BLaER1 treated with 17β-estradiol and CSF1 and Interleukin-3, amounts not matched to agents 10 nM and 100 nM (cell line): ENCODE measurements at regions not wholly inside any gene's neighbourhood (a gene's known extent, or its start where the extent isn't known, plus 50 kb on each side); places are given as distances from the start of the nearest gene placed in this dataset.

Experiments used
- H3K27ac ChIP-seq, 11 experiments: shearing (Covaris generic); formaldehyde crosslinking; 2 replicates each; pipeline ENCODE4 v1.8.1; 2022
- H3K27me3 ChIP-seq, 11 experiments: shearing (Covaris generic); formaldehyde crosslinking; 2 replicates each; pipeline ENCODE4 v1.8.1; 2022
- H3K36me3 ChIP-seq, 11 experiments: shearing (Covaris generic); formaldehyde crosslinking; 2 replicates each; pipeline ENCODE4 v1.8.1; 2022
- H3K4me1 ChIP-seq, 10 experiments: shearing (Covaris generic); formaldehyde crosslinking; 2 replicates each; pipeline ENCODE4 v1.8.1; 2022
- H3K4me2 ChIP-seq, 11 experiments: shearing (Covaris generic); formaldehyde crosslinking; 2 replicates each; pipeline ENCODE4 v1.8.1; 2022
- H3K4me3 ChIP-seq, 10 experiments: shearing (Covaris generic); formaldehyde crosslinking; 2 replicates each; pipeline ENCODE4 v1.8.1; 2022
- H3K9ac ChIP-seq, 11 experiments: shearing (Covaris generic); formaldehyde crosslinking; 2 replicates each; pipeline ENCODE4 v1.8.1; 2022
- H3K9me3 ChIP-seq, 11 experiments: shearing (Covaris generic); formaldehyde crosslinking; replicated peaks in 1 of 11; 2 replicates each; pipeline ENCODE4 v1.8.1; 2022
- H4K20me1 ChIP-seq, 11 experiments: shearing (Covaris generic); formaldehyde crosslinking; 2 replicates each; pipeline ENCODE4 v1.8.1; 2022
- Cebpa-rat ChIP-seq, 11 experiments: shearing (Covaris generic); IDR thresholded peaks; 2 replicates each; pipeline ENCODE4 v1.8.1; 2022

DNA sequence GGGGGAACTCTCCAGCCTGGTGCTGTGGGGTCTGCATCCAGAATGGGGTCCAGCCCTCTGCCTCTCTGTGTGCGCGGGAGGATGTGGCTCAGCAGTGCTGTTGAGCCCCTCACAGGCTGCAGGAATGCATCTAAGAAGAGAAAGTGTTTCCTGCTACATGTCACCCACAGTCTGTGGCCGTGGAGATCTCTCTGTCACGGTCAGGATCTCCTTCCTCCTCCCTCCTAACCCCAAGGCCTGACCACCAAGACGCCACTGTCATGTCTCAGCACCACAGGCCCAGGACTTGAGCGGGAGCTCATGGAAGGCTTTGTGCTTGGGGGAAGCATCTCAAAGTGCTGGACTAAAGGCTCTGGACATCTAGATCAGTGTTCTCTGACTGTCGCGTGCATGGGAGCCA is 90.1 kb downstream of the SREK1 start:
- H3K4me2 ChIP-seq: peak overlapping the region in 1 of 11 experiments; percentile 35; a peak in 2 of 22 replicates
- H4K20me1 ChIP-seq: no peaks in the 10 kb centered on the region
- no peak overlapping the region for H3K4me3 ChIP-seq
- H3K9me3 ChIP-seq: peaks cover 0 to 3% (median 0%) of the 10 kb centered on the region in 11 experiments; a peak in 2 of 22 replicates
- no peaks in the 10 kb centered on the region for H3K27me3 ChIP-seq
- H3K9ac ChIP-seq: no peak overlapping the region
- H3K27ac ChIP-seq: no peak overlapping the region
- no peak for TF ChIP-seq Cebpa-rat (IDR thresholded peaks at IDR 0.05)
- H3K4me1 ChIP-seq: peaks cover 0 to 19% (median 6%) of the 10 kb centered on the region in 10 experiments; a peak in 11 of 20 replicates
- no peaks in the 10 kb centered on the region for H3K36me3 ChIP-seq

DNA sequence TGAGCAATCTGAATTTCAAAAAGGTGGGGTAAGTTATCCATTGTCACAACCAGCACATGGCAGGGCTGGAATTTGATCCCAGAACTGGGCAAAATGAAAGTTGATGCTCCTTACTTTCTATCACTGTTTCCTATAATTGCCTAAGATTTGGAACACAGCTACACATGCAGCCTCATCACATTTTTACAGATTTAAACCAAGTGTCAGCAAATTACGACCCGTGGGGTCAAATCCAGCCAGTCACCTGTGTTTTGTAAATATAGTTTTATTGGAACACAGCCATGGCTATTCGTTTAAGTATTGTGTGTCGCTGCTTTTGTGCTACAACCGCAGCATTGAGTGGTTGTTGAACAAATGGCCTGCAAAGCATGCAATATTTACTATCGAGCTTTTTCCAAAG is 94.3 kb downstream of the SREK1 start:
- TF ChIP-seq Cebpa-rat (IDR thresholded peaks at IDR 0.05): no peak
- Histone ChIP-seq H3K27ac (no peak overlapping the region), H3K27me3 (no peaks in the 10 kb centered on the region), H3K4me3 (no peak overlapping the region), H3K9me3 (no peaks in the 10 kb centered on the region), H3K4me2 (no peak overlapping the region), H3K36me3 (no peaks in the 10 kb centered on the region), H3K9ac (no peak overlapping the region), H3K4me1 (peaks cover 0 to 18% (median 6%) of the 10 kb centered on the region in 10 experiments; a peak in 11 of 20 replicates), H4K20me1 (no peaks in the 10 kb centered on the region)

DNA sequence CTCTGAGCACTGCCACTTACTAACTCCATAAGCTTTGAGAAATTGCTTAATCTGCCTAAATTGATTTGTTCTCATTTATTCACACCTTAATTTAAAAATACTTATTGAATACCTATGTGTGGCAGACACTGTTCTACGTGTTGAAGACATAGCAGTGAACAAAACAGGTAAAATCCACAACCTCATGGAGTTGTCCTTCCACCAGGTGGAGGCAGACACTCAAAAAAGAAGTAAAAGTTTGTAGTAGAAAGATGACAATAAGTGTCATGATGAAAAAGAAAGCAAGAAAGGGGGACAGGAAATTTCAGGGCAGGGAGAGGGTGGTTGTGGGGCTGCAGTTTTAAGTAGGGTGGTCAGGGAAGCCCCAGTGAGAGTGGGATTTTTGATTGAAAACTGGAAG is 94.9 kb downstream of the SREK1 start:
- H3K9ac ChIP-seq: no peak overlapping the region
- peaks cover 0 to 17% (median 6%) of the 10 kb centered on the region in 10 experiments; a peak in 11 of 20 replicates for H3K4me1 ChIP-seq
- no peaks in the 10 kb centered on the region for H3K27me3 ChIP-seq
- H3K9me3 ChIP-seq: no peaks in the 10 kb centered on the region
- no peak for TF ChIP-seq Cebpa-rat (IDR thresholded peaks at IDR 0.05)
- H3K36me3 ChIP-seq: no peaks in the 10 kb centered on the region
- no peak overlapping the region for H3K4me2 ChIP-seq
- H3K4me3 ChIP-seq: no peak overlapping the region
- no peak overlapping the region for H3K27ac ChIP-seq
- no peaks in the 10 kb centered on the region for H4K20me1 ChIP-seq

DNA sequence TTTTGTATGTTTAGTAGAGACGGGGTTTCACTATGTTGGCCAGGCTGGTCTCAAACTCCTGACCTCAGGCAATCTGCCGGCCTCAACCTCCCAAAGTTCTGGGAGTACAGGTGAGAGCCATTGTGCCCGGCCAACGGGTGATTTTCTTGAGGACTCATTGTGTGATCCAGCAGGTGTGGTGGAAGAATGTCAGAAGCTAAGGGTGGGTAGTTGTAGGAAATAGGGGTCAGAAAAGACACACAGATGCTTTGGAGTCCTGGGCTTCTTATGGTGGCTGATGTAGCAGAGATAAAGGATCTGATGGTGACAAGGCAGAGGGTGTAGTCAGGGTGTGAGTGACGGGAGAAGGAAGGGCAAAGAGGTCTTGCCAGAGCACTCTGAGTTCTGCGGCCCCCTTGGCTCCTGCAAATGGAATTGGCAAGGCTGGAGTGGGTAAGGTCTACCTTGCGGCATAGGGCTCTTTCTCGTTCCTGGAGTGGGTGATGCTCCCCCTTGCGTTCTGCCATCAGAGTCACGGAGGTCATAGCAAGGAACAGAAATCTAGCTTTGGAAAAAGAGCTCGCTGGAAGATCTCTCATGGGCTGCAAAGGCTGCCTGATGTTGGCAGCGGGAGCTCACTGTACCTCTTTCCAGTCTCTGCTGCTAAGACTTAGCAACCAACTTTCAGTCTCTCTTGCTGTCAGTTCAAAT is 97.2 kb downstream of the SREK1 start:
- no peak overlapping the region for H3K27ac ChIP-seq
- H3K4me1 ChIP-seq: no peaks in the 10 kb centered on the region
- H4K20me1 ChIP-seq: no peaks in the 10 kb centered on the region
- no peak overlapping the region for H3K4me3 ChIP-seq
- no peak overlapping the region for H3K4me2 ChIP-seq
- TF ChIP-seq Cebpa-rat (IDR thresholded peaks at IDR 0.05): no peak
- H3K9me3 ChIP-seq: peaks cover 0 to 16% (median 0%) of the 10 kb centered on the region in 11 experiments; a peak in 6 of 22 replicates
- H3K27me3 ChIP-seq: no peaks in the 10 kb centered on the region
- no peak overlapping the region for H3K9ac ChIP-seq
- no peaks in the 10 kb centered on the region for H3K36me3 ChIP-seq

DNA sequence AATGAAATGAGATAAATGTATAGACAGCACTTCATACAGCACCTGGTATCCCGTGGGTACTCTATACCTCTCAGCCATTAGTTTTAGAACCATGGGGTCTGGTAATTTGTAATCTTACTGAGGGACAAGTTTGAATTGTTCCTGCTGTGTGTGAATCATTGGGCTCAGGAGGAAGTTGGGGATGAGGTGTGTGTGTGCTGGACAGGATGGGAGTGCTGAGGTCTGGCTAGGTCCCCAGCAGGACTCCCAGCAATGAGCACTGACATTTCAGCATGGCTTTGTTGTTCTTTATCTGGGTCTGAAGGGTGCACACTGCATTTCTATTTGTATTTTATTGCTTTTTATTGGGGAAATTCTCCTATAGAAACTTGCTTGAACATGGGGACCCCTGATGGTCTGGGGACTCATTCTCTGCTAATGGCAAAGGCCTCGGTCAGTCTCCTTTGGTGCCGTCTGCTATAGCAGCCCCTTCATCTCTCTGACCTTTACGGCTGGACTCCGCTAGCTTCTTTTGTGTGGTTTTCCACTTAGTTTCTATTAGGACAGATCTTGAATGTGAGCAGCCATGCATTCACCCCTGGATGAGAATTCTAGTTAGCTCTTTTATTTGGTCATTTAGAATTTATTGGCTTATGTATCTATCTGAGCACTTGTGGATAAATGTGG is 98.1 kb downstream of the SREK1 start:
- H3K36me3 ChIP-seq: no peaks in the 10 kb centered on the region
- no peak overlapping the region for H3K9ac ChIP-seq
- H4K20me1 ChIP-seq: no peaks in the 10 kb centered on the region
- H3K9me3 ChIP-seq: peaks cover 0 to 16% (median 0%) of the 10 kb centered on the region in 11 experiments; a peak in 6 of 22 replicates
- H3K4me1 ChIP-seq: peaks cover 0 to 2% (median 0%) of the 10 kb centered on the region in 10 experiments; a peak in 1 of 20 replicates
- no peak overlapping the region for H3K27ac ChIP-seq
- H3K4me3 ChIP-seq: no peak overlapping the region
- H3K4me2 ChIP-seq: no peak overlapping the region
- TF ChIP-seq Cebpa-rat (IDR thresholded peaks at IDR 0.05): no peak
- no peaks in the 10 kb centered on the region for H3K27me3 ChIP-seq

DNA sequence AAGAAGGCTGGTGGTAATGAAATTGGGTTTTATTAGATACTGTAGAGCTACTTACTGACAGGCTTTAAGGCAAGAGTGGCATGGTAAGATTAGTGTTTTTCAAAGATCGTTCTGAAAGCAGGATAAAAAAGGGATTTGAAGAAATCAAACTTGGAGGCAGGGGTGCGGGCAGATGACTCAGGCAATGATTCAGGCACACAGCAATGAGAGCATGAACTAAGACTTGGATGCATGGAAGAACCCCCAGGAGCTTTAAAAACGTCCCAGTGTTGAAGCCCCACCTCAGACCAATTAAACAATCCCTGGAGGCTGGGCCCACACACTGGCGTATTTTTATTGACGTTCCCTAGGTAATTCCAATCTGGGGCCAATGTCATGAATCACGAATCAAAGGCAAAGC is 102.5 kb downstream of the SREK1 start:
- Histone ChIP-seq H3K9me3 (peaks cover 0 to 16% (median 0%) of the 10 kb centered on the region in 11 experiments; a peak in 6 of 22 replicates), H3K27ac (no peak overlapping the region), H3K9ac (no peak overlapping the region), H3K36me3 (no peaks in the 10 kb centered on the region), H3K27me3 (no peaks in the 10 kb centered on the region), H3K4me3 (no peak overlapping the region), H3K4me1 (peaks cover 0 to 6% (median 0%) of the 10 kb centered on the region in 10 experiments; a peak in 1 of 20 replicates), H4K20me1 (no peaks in the 10 kb centered on the region), H3K4me2 (no peak overlapping the region)
- TF ChIP-seq Cebpa-rat (IDR thresholded peaks at IDR 0.05): no peak

DNA sequence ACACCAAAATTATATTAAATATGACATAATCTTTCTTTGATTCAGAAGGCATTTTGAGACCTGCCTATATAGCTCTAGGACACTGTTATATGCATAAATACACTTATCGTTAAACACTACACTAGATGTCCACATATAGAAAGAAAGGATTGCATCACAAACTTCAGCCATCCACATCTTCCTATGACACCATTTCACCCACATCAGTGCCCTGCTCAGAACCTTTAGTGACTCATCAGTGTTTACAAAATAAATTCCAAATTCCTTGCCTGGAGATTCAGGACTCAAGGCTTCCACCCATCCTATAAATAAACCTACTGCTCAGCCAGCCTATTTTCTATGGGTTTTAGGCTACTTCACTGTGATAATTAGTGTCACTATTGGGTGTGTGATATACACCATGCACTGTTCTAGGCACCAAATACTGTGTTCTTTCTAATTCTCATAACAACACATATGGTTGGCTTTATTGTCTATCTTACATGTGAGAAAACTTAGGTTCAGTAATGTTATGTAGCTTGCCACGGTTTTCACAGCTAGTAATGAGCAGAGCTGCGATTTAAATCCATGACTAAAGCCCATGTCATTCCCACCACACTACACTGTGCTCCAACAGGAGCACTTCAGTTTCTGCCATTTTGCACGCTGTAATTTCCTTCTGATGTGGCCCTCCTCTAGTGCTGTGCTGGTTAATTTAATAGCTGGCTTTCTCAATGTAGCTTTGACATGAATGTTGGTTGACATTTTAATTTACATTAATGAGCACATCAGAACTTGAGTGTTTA is 103.3 kb downstream of the SREK1 start:
- no peaks in the 10 kb centered on the region for H3K36me3 ChIP-seq

DNA sequence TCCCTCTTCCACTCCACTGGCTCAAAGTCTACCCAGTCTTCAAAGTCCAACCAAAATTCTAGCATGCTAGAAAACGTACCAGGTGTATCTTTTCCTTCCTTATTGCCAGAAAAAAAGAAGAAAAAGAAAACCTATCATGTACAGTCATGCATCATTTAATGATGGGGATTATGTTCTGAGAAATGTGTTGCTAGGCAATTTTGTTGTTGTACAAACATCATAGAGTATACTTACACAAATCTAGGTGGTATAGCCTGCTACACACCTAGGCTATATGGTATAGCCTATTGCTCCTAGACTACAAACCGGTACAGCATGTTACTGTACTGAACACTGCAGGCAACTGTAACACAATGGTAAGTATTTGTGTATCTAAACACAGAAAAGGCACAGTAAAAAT is 104.8 kb downstream of the SREK1 start:
- TF ChIP-seq Cebpa-rat (IDR thresholded peaks at IDR 0.05): no peak
- Histone ChIP-seq H3K4me2 (no peak overlapping the region), H3K36me3 (no peaks in the 10 kb centered on the region), H3K9ac (no peak overlapping the region), H3K27me3 (no peaks in the 10 kb centered on the region), H3K4me3 (no peak overlapping the region), H3K9me3 (peaks cover 0 to 16% (median 0%) of the 10 kb centered on the region in 11 experiments; a peak in 6 of 22 replicates), H4K20me1 (no peaks in the 10 kb centered on the region), H3K27ac (no peak overlapping the region), H3K4me1 (peaks cover 0 to 6% (median 0%) of the 10 kb centered on the region in 10 experiments; a peak in 1 of 20 replicates)

More for the DNA sequence above, 103.3 kb downstream of the SREK1 start:
- Histone ChIP-seq H3K4me3 (no peak overlapping the region), H3K27ac (no peak overlapping the region; a peak in 1 of 22 replicates), H3K4me1 (peaks cover 0 to 6% (median 0%) of the 10 kb centered on the region in 10 experiments; a peak in 1 of 20 replicates), H3K4me2 (peak overlapping the region in 1 of 11 experiments; percentile 1; a peak in 1 of 22 replicates), H4K20me1 (no peaks in the 10 kb centered on the region), H3K9me3 (peaks cover 0 to 16% (median 0%) of the 10 kb centered on the region in 11 experiments; a peak in 6 of 22 replicates), H3K9ac (no peak overlapping the region), H3K27me3 (no peaks in the 10 kb centered on the region)
- no peak for TF ChIP-seq Cebpa-rat (IDR thresholded peaks at IDR 0.05)

DNA sequence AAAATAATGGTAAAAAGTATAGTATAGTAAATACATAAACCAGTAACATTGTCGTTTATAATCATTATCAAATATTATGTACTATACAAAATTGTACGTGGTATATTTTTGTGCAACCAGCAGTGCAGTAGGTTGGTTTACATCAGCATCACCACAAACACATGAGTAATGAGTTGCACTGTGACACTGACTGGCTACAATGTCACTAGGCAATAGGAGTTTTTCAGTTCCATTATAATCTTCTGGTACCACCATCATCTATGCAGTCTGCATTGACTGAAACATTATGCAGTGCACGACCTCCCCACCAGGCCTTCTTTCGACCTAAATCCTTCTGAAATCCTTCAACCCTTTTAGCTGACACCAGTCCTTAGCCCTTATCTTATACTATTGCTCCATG is 105.8 kb downstream of the SREK1 start:
- Histone ChIP-seq H3K27ac (no peak overlapping the region), H3K4me1 (peaks cover 0 to 6% (median 0%) of the 10 kb centered on the region in 10 experiments; a peak in 1 of 20 replicates), H4K20me1 (no peaks in the 10 kb centered on the region), H3K9ac (no peak overlapping the region), H3K36me3 (no peaks in the 10 kb centered on the region), H3K9me3 (peaks cover 0 to 14% (median under 1%) of the 10 kb centered on the region in 11 experiments; a peak in 8 of 22 replicates), H3K27me3 (no peaks in the 10 kb centered on the region), H3K4me2 (no peak overlapping the region), H3K4me3 (no peak overlapping the region)
- TF ChIP-seq Cebpa-rat (IDR thresholded peaks at IDR 0.05): no peak
